ENCODE measurements at regions not wholly inside any gene's neighbourhood (a gene's known extent, or its start where the extent isn't known, plus 50 kb on each side); places are given as distances from the start of the nearest gene placed in this dataset.

GRCh38 chrX:40471965-40472648 lies 108.7 kb upstream of the ATP6AP2 start:
- TF ChIP-seq POLR2AphosphoS5 (IDR thresholded peaks at IDR 0.05) (no peak), RAD21 (conservative IDR thresholded peaks at IDR 0.05) (peak; percentile 12)
- no peaks in the 10 kb centered on the region for H3K27me3 ChIP-seq (ENCODE audit: insufficient read depth, low read depth, low read length)
- H2AFZ ChIP-seq (ENCODE audit: low read depth, low read length), result no peak overlapping the region
- no peak overlapping the region for H3K27ac ChIP-seq (ENCODE audit: low read length)
- no peaks in the 10 kb centered on the region for H3K79me2 ChIP-seq (replicated peaks; ENCODE audit: insufficient read depth, low read length)
- no peaks in the 10 kb centered on the region for H3K9me2 ChIP-seq (ENCODE audit: insufficient read depth, low read length)
- H3K4me2 ChIP-seq (ENCODE audit: low read length), result no peak overlapping the region
- H3K36me3 ChIP-seq (ENCODE audit: insufficient read depth, low read length), result no peaks in the 10 kb centered on the region
- H3K9me3 ChIP-seq (ENCODE audit: low read length), result no peaks in the 10 kb centered on the region
- no peak overlapping the region for H3K9ac ChIP-seq (ENCODE audit: low read length)
- H4K20me1 ChIP-seq (ENCODE audit: insufficient read depth), result no peaks in the 10 kb centered on the region
- no peak overlapping the region for H3K4me3 ChIP-seq (ENCODE audit: low read length)
- no peaks in the 10 kb centered on the region for H3F3A ChIP-seq (ENCODE audit: insufficient read depth, low read length, poor library complexity, severe bottlenecking)

DNA sequence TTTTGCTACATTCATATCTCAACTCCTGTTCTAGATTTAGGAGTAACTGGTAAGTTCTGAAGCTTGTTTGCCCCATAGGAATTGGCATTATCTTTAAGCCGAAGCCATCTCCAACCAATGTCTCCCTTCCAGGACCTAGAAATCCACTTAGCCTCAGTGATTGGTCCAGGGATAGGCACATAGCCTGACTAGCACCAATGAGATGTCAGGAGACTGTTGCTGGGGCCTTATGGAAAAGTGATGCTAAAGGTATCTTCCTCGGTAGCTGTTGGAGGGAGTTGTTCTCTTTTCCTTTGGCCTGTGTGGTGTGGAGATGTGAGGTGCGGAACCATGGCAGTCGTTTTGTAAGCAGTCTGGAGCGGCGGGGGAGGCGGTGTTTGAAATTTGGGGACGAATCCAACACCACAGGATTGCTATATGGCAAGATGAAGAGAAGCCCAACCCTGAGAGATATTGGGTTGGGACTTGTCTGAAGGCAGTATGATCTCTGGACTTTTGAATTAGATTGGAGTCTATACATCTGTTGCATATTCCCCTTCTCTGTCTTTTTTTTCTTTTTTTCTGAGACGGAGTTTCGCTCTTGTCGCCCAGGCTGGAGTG lies 109.8 kb upstream of the ATP6AP2 start:
- TF ChIP-seq, protein P1, sequence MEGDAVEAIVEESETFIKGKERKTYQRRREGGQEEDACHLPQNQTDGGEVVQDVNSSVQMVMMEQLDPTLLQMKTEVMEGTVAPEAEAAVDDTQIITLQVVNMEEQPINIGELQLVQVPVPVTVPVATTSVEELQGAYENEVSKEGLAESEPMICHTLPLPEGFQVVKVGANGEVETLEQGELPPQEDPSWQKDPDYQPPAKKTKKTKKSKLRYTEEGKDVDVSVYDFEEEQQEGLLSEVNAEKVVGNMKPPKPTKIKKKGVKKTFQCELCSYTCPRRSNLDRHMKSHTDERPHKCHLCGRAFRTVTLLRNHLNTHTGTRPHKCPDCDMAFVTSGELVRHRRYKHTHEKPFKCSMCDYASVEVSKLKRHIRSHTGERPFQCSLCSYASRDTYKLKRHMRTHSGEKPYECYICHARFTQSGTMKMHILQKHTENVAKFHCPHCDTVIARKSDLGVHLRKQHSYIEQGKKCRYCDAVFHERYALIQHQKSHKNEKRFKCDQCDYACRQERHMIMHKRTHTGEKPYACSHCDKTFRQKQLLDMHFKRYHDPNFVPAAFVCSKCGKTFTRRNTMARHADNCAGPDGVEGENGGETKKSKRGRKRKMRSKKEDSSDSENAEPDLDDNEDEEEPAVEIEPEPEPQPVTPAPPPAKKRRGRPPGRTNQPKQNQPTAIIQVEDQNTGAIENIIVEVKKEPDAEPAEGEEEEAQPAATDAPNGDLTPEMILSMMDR (IDR thresholded peaks at IDR 0.05; ENCODE audit: poor library complexity, severe bottlenecking), result no peak
- TF ChIP-seq MXI1 (conservative IDR thresholded peaks at IDR 0.05; ENCODE audit: poor library complexity, severe bottlenecking), result no peak
- no peak for TF ChIP-seq EP300 (conservative IDR thresholded peaks at IDR 0.05; ENCODE audit: poor library complexity, severe bottlenecking)
- no peak for TF ChIP-seq EZH2 (IDR thresholded peaks at IDR 0.05; ENCODE audit: borderline replicate concordance, insufficient read depth, low read length, poor library complexity, severe bottlenecking)
- no peak for TF ChIP-seq TAF1 (IDR thresholded peaks at IDR 0.05; ENCODE audit: low read depth)
- TF ChIP-seq, protein P2, sequence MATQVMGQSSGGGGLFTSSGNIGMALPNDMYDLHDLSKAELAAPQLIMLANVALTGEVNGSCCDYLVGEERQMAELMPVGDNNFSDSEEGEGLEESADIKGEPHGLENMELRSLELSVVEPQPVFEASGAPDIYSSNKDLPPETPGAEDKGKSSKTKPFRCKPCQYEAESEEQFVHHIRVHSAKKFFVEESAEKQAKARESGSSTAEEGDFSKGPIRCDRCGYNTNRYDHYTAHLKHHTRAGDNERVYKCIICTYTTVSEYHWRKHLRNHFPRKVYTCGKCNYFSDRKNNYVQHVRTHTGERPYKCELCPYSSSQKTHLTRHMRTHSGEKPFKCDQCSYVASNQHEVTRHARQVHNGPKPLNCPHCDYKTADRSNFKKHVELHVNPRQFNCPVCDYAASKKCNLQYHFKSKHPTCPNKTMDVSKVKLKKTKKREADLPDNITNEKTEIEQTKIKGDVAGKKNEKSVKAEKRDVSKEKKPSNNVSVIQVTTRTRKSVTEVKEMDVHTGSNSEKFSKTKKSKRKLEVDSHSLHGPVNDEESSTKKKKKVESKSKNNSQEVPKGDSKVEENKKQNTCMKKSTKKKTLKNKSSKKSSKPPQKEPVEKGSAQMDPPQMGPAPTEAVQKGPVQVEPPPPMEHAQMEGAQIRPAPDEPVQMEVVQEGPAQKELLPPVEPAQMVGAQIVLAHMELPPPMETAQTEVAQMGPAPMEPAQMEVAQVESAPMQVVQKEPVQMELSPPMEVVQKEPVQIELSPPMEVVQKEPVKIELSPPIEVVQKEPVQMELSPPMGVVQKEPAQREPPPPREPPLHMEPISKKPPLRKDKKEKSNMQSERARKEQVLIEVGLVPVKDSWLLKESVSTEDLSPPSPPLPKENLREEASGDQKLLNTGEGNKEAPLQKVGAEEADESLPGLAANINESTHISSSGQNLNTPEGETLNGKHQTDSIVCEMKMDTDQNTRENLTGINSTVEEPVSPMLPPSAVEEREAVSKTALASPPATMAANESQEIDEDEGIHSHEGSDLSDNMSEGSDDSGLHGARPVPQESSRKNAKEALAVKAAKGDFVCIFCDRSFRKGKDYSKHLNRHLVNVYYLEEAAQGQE (IDR thresholded peaks at IDR 0.05; ENCODE audit: borderline replicate concordance), result no peak
- TF ChIP-seq SMC3 (conservative IDR thresholded peaks at IDR 0.05; ENCODE audit: poor library complexity), result no peak
- TF ChIP-seq POLR2AphosphoS5 (IDR thresholded peaks at IDR 0.05), result no peak
- no peak for TF ChIP-seq RAD21 (conservative IDR thresholded peaks at IDR 0.05)
- Histone ChIP-seq H3K9me2 (ENCODE audit: insufficient read depth, low read length) (no peaks in the 10 kb centered on the region), H3K9me3 (ENCODE audit: low read length) (no peaks in the 10 kb centered on the region), H4K20me1 (ENCODE audit: insufficient read depth) (no peaks in the 10 kb centered on the region), H3K4me2 (ENCODE audit: low read length) (no peak overlapping the region), H3K79me2 (replicated peaks; ENCODE audit: insufficient read depth, low read length) (no peaks in the 10 kb centered on the region), H3K9ac (ENCODE audit: low read length) (no peak overlapping the region), H3K36me3 (ENCODE audit: insufficient read depth, low read length) (no peaks in the 10 kb centered on the region), H3K27ac (ENCODE audit: low read length) (no peak overlapping the region), H3F3A (ENCODE audit: insufficient read depth, low read length, poor library complexity, severe bottlenecking) (no peaks in the 10 kb centered on the region), H2AFZ (ENCODE audit: low read depth, low read length) (no peak overlapping the region), H3K4me3 (ENCODE audit: low read length) (no peak overlapping the region), H3K27me3 (ENCODE audit: insufficient read depth, low read depth, low read length) (no peaks in the 10 kb centered on the region)

Measured in neural cell (in vitro differentiated cells).